NCI-H1092 (cell line): ENCODE measurements at regions not wholly inside any gene's neighbourhood (a gene's known extent, or its start where the extent isn't known, plus 50 kb on each side); places are given as distances from the start of the nearest gene placed in this dataset.

Source experiments
- DNase-seq: peaks from one replicate; lab custom pipeline; 2025; lab: John Stamatoyannopoulos, UW

GRCh38 chr5:61686491-61687257, 354.6 kb downstream of the ZSWIM6 start:
- DNase-seq: no peak

GRCh38 chr5:61687371-61687770, 355.3 kb downstream of the ZSWIM6 start:
- no peak for DNase-seq

- DNase-seq: no peak
Observed at GRCh38 chr5:61689153-61689846, 357.2 kb downstream of the ZSWIM6 start.

GRCh38 chr5:61697809-61698558, 365.9 kb downstream of the ZSWIM6 start:
- DNase-seq: no peak

- DNase-seq: no peak
Observed at GRCh38 chr5:61701877-61702602, 370.0 kb downstream of the ZSWIM6 start.

- no peak for DNase-seq
Observed at GRCh38 chr5:61702784-61703183, 370.7 kb downstream of the ZSWIM6 start.

- DNase-seq: no peak
Observed at GRCh38 chr5:61704289-61704688, 372.2 kb downstream of the ZSWIM6 start.

GRCh38 chr5:61706751-61707150, 374.7 kb downstream of the ZSWIM6 start:
- DNase-seq: no peak

- DNase-seq: no peak
Observed at GRCh38 chr5:61719124-61719523, 387.1 kb downstream of the ZSWIM6 start.

GRCh38 chr5:61720829-61721228, 388.8 kb downstream of the ZSWIM6 start:
- DNase-seq: no peak

GRCh38 chr5:61724102-61724501, 392.0 kb downstream of the ZSWIM6 start:
- no peak for DNase-seq

GRCh38 chr5:61728287-61728686, 396.2 kb downstream of the ZSWIM6 start:
- no peak for DNase-seq

- DNase-seq: no peak
Observed at GRCh38 chr5:61730866-61731265, 398.8 kb downstream of the ZSWIM6 start.

- no peak for DNase-seq
Observed at GRCh38 chr5:61731267-61731945, 399.3 kb downstream of the ZSWIM6 start.

- DNase-seq: no peak
Observed at GRCh38 chr5:61731946-61732314, 399.9 kb downstream of the ZSWIM6 start.

GRCh38 chr5:61732369-61732768, 400.3 kb downstream of the ZSWIM6 start:
- DNase-seq: no peak

- no peak for DNase-seq
Observed at GRCh38 chr5:61732796-61733195, 400.7 kb downstream of the ZSWIM6 start.

GRCh38 chr5:61734001-61734400, 401.9 kb downstream of the ZSWIM6 start:
- DNase-seq: no peak

- no peak for DNase-seq
Observed at GRCh38 chr5:61734966-61735365, 402.9 kb downstream of the ZSWIM6 start.

- DNase-seq: no peak
Observed at GRCh38 chr5:61735531-61735930, 403.5 kb downstream of the ZSWIM6 start.

- no peak for DNase-seq
Observed at GRCh38 chr5:61735995-61736394, 403.9 kb downstream of the ZSWIM6 start.
